ENCODE measurements at regions not wholly inside any gene's neighbourhood (a gene's known extent, or its start where the extent isn't known, plus 50 kb on each side); places are given as distances from the start of the nearest gene placed in this dataset.

- DNase-seq (ENCODE audit: low read depth) = no peak
- no peak overlapping the region for H3K4me3 ChIP-seq (ENCODE audit: low read depth, low read length)
- TF ChIP-seq, protein P1, sequence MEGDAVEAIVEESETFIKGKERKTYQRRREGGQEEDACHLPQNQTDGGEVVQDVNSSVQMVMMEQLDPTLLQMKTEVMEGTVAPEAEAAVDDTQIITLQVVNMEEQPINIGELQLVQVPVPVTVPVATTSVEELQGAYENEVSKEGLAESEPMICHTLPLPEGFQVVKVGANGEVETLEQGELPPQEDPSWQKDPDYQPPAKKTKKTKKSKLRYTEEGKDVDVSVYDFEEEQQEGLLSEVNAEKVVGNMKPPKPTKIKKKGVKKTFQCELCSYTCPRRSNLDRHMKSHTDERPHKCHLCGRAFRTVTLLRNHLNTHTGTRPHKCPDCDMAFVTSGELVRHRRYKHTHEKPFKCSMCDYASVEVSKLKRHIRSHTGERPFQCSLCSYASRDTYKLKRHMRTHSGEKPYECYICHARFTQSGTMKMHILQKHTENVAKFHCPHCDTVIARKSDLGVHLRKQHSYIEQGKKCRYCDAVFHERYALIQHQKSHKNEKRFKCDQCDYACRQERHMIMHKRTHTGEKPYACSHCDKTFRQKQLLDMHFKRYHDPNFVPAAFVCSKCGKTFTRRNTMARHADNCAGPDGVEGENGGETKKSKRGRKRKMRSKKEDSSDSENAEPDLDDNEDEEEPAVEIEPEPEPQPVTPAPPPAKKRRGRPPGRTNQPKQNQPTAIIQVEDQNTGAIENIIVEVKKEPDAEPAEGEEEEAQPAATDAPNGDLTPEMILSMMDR (conservative IDR thresholded peaks at IDR 0.05; ENCODE audit: low read depth, low read length) = no peak
Measured at GRCh38 chr12:91833780-91834359, 311.8 kb downstream of the BTG1 start.

GRCh38 chr12:91825999-91826398 is 319.6 kb downstream of the BTG1 start:
- DNase-seq (ENCODE audit: low read depth) = no peak
- no peak overlapping the region for H3K4me3 ChIP-seq (ENCODE audit: low read depth, low read length)
- TF ChIP-seq, protein P1 (conservative IDR thresholded peaks at IDR 0.05; ENCODE audit: low read depth, low read length) = no peak

DNA sequence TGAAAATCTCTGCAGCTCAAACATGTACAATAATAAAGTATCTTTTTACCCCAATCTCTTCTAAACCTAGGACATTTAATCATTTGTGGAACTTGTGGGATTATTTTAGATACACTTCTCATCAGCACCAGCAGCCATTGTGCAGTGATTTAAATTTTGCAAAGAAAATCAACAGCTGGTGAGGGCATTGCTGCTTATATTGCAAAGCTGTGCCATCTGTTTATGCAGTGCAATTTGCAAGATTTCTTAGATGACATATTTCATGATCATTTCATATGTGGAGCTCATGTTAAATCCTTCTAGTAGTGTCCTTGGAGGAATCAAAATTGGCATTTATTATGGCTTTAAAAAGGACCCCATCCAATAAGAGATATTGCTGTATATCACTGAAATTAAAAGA is 320.7 kb downstream of the BTG1 start:
- DNase-seq (ENCODE audit: low read depth) = no peak
- no peak overlapping the region for H3K4me3 ChIP-seq (ENCODE audit: low read depth, low read length)
- TF ChIP-seq, protein P1 (conservative IDR thresholded peaks at IDR 0.05; ENCODE audit: low read depth, low read length) = no peak

- H3K4me3 ChIP-seq (ENCODE audit: low read depth, low read length) = no peak overlapping the region
- TF ChIP-seq, protein P1 (conservative IDR thresholded peaks at IDR 0.05; ENCODE audit: low read depth, low read length) = no peak
- peak; percentile 13 for DNase-seq (ENCODE audit: low read depth)
Measured at GRCh38 chr12:91819132-91819447, 326.6 kb downstream of the BTG1 start.

- no peak overlapping the region for H3K4me3 ChIP-seq (ENCODE audit: low read depth, low read length)
- DNase-seq (ENCODE audit: low read depth) = peak; percentile 61
- TF ChIP-seq, protein P1 (conservative IDR thresholded peaks at IDR 0.05; ENCODE audit: low read depth, low read length) = no peak
Measured at GRCh38 chr12:91818227-91819131, 327.2 kb downstream of the BTG1 start.

GRCh38 chr12:91817517-91817916 is 328.1 kb downstream of the BTG1 start:
- DNase-seq (ENCODE audit: low read depth) = peak; percentile 12
- no peak overlapping the region for H3K4me3 ChIP-seq (ENCODE audit: low read depth, low read length)
- TF ChIP-seq, protein P1 (conservative IDR thresholded peaks at IDR 0.05; ENCODE audit: low read depth, low read length) = no peak
